Neural cell (in vitro differentiated cells): ENCODE measurements at regions not wholly inside any gene's neighbourhood (a gene's known extent, or its start where the extent isn't known, plus 50 kb on each side); places are given as distances from the start of the nearest gene placed in this dataset.

ENCODE experiments used
- H2AFZ ChIP-seq: fragments of 200-600, 300-800 bp; sonication (generic), shearing (Covaris generic); 2 replicates; pipeline ENCODE4 v1.6.0; 2014; ENCODE audit warnings: low read depth, mild to moderate bottlenecking, antibody characterized with exemption, low read length, moderate library complexity
- H3F3A ChIP-seq: fragments of 200-600 bp; shearing (Covaris generic); 2 replicates; pipeline ENCODE4 v1.6.1; 2016; ENCODE audit warnings: mild to moderate bottlenecking, moderate library complexity, mixed read lengths, antibody characterized with exemption, low read length; ENCODE audit not compliant: insufficient read depth, poor library complexity, severe bottlenecking
- H3K27ac ChIP-seq: fragments of 200-600, 300-800 bp; sonication (generic), shearing (Covaris generic); 2 replicates; pipeline ENCODE4 v1.5.1; 2014; ENCODE audit warnings: mild to moderate bottlenecking, low read length, moderate library complexity
- H3K27me3 ChIP-seq: fragments of 300-800, 200-600 bp; sonication (generic), shearing (Covaris generic); 2 replicates; pipeline ENCODE4 v1.6.0; 2014; ENCODE audit warnings: mild to moderate bottlenecking, low read depth, low read length, moderate library complexity; ENCODE audit not compliant: insufficient read depth
- H3K36me3 ChIP-seq: fragments of 300-800, 200-600 bp; sonication (generic), shearing (Covaris generic); 2 replicates; pipeline ENCODE4 v1.5.1; 2014; ENCODE audit warnings: mild to moderate bottlenecking, antibody characterized with exemption, low read length, moderate library complexity; ENCODE audit not compliant: insufficient read depth
- H3K4me2 ChIP-seq: fragments of 300-800, 200-600 bp; sonication (generic), shearing (Covaris generic); 2 replicates; pipeline ENCODE4 v1.6.0; 2014; ENCODE audit warnings: mild to moderate bottlenecking, low read length
- H3K4me3 ChIP-seq: fragments of 300-800, 200-600 bp; sonication (generic), shearing (Covaris generic); 2 replicates; pipeline ENCODE4 v1.5.1; 2014; ENCODE audit warnings: mild to moderate bottlenecking, low read length, moderate library complexity
- H3K79me2 ChIP-seq: fragments of 200-600 bp; shearing (Covaris generic); replicated peaks from 2 replicates; pipeline ENCODE4 v1.6.0; 2014; ENCODE audit warnings: mild to moderate bottlenecking, low read length, moderate library complexity; ENCODE audit not compliant: insufficient read depth
- H3K9ac ChIP-seq: fragments of 300-800, 200-600 bp; sonication (generic), shearing (Covaris generic); 2 replicates; pipeline ENCODE4 v1.6.1; 2016; ENCODE audit warnings: mild to moderate bottlenecking, low read length, mixed read lengths
- H3K9me2 ChIP-seq: fragments of 200-600 bp; shearing (Covaris generic); 2 replicates; pipeline ENCODE4 v1.6.1; 2016; ENCODE audit warnings: mild to moderate bottlenecking, low read length, mixed read lengths; ENCODE audit not compliant: insufficient read depth
- H3K9me3 ChIP-seq: fragments of 200-600, 300-800 bp; sonication (generic), shearing (Covaris generic); 2 replicates; pipeline ENCODE4 v1.6.1; 2016; ENCODE audit warnings: mild to moderate bottlenecking, mixed run types, low read length, moderate library complexity, mixed read lengths
- H4K20me1 ChIP-seq: fragments of 200-600 bp; shearing (Covaris generic); 2 replicates; pipeline ENCODE4 v1.6.1; 2016; ENCODE audit warnings: mild to moderate bottlenecking, mixed run types; ENCODE audit not compliant: insufficient read depth
- EP300 ChIP-seq: fragments of 450-650 bp; conservative IDR thresholded peaks from 2 replicates; pipeline ENCODE4 v1.6.1; 2014; ENCODE audit warnings: antibody characterized with exemption, mild to moderate bottlenecking, moderate library complexity; ENCODE audit not compliant: poor library complexity, severe bottlenecking
- EZH2 ChIP-seq: fragments of 200-600, 300-800 bp; shearing (Covaris generic), sonication (generic); IDR thresholded peaks from 2 replicates; pipeline ENCODE4 v1.6.1; 2014; ENCODE audit warnings: antibody characterized with exemption, low read length, borderline replicate concordance, mild to moderate bottlenecking; ENCODE audit not compliant: insufficient read depth, poor library complexity, severe bottlenecking
- MXI1 ChIP-seq: fragments of 450-650 bp; conservative IDR thresholded peaks from 2 replicates; pipeline ENCODE4 v1.6.1; 2014; ENCODE audit warnings: antibody characterized with exemption, mild to moderate bottlenecking; ENCODE audit not compliant: poor library complexity, severe bottlenecking
- POLR2AphosphoS5 ChIP-seq: IDR thresholded peaks from 2 replicates; pipeline ENCODE4 v1.6.1; 2012
- RAD21 ChIP-seq: fragments of 450-650 bp; conservative IDR thresholded peaks from 2 replicates; pipeline ENCODE4 v1.6.1; 2014; ENCODE audit warnings: antibody characterized with exemption, mild to moderate bottlenecking, moderate library complexity
- SMC3 ChIP-seq: fragments of 450-650 bp; conservative IDR thresholded peaks from 2 replicates; pipeline ENCODE4 v1.6.1; 2014; ENCODE audit warnings: antibody characterized with exemption, mild to moderate bottlenecking, moderate library complexity; ENCODE audit not compliant: poor library complexity
- TAF1 ChIP-seq: IDR thresholded peaks from 2 replicates; pipeline ENCODE4 v1.6.1; 2012; ENCODE audit warnings: low read depth
- TF ChIP-seq, protein P1 (sequence below): IDR thresholded peaks from 2 replicates; pipeline ENCODE4 v1.6.1; 2012; ENCODE audit warnings: borderline replicate concordance
- TF ChIP-seq, protein P2 (sequence below): fragments of 450-650 bp; IDR thresholded peaks from 2 replicates; pipeline ENCODE4 v1.5.1; 2014; ENCODE audit warnings: antibody characterized with exemption, mild to moderate bottlenecking, moderate library complexity; ENCODE audit not compliant: poor library complexity, severe bottlenecking

DNA sequence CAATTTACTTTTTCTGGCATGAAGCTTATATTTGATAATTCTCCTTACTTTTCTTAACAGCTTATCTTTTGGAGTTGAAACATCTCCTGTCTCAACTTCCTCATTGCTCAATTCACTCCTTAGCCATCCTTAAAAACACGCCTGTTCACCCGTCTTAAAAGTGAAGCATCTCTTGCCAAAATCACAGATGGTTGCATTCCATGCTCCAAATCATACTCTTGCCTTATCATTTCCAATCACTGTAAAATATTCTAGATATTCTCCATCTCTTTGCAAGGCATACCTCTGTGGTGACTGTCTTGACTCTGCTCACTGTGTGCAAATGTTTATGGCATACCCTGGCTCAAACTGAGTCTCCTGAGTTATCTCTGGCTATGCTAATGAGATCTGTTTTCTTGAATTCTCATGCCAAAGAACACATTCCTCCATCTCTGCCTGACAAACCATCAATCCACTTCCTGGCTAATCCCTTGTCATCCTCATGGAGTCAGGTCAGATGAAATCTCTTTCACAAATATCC, 1393.3 kb downstream of the CDY2B start (continued):
- TF ChIP-seq EP300: no peak
- no peak for TF ChIP-seq MXI1
- no peak for TF ChIP-seq SMC3

DNA sequence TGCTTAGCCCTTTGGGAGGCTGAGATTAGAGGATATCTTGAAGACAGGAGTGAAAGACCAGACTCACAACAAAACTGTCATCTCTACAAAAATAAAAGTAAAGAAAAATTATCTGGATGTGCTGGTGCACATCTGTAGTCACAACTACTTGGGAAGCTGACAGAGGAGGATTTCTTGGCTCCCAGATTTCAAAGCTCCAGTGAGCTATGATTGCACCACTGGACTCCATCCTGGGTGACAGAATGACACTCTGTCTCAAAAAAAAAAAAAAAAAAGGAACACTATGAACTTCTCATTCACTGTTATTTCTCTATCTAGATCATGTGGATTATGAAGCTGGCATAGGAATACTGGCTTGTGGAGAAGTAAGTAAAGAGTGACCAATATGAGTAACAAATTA, 1400.0 kb downstream of the CDY2B start:
- H3K4me2 ChIP-seq: no peak overlapping the region
- H3K9ac ChIP-seq: no peak overlapping the region
- no peak overlapping the region for H2AFZ ChIP-seq
- TF ChIP-seq EP300 (no peak), MXI1 (no peak), TAF1 (no peak), EZH2 (no peak), RAD21 (no peak), SMC3 (no peak), POLR2AphosphoS5 (no peak)
- TF ChIP-seq, protein P1, sequence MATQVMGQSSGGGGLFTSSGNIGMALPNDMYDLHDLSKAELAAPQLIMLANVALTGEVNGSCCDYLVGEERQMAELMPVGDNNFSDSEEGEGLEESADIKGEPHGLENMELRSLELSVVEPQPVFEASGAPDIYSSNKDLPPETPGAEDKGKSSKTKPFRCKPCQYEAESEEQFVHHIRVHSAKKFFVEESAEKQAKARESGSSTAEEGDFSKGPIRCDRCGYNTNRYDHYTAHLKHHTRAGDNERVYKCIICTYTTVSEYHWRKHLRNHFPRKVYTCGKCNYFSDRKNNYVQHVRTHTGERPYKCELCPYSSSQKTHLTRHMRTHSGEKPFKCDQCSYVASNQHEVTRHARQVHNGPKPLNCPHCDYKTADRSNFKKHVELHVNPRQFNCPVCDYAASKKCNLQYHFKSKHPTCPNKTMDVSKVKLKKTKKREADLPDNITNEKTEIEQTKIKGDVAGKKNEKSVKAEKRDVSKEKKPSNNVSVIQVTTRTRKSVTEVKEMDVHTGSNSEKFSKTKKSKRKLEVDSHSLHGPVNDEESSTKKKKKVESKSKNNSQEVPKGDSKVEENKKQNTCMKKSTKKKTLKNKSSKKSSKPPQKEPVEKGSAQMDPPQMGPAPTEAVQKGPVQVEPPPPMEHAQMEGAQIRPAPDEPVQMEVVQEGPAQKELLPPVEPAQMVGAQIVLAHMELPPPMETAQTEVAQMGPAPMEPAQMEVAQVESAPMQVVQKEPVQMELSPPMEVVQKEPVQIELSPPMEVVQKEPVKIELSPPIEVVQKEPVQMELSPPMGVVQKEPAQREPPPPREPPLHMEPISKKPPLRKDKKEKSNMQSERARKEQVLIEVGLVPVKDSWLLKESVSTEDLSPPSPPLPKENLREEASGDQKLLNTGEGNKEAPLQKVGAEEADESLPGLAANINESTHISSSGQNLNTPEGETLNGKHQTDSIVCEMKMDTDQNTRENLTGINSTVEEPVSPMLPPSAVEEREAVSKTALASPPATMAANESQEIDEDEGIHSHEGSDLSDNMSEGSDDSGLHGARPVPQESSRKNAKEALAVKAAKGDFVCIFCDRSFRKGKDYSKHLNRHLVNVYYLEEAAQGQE: no peak
- TF ChIP-seq, protein P2, sequence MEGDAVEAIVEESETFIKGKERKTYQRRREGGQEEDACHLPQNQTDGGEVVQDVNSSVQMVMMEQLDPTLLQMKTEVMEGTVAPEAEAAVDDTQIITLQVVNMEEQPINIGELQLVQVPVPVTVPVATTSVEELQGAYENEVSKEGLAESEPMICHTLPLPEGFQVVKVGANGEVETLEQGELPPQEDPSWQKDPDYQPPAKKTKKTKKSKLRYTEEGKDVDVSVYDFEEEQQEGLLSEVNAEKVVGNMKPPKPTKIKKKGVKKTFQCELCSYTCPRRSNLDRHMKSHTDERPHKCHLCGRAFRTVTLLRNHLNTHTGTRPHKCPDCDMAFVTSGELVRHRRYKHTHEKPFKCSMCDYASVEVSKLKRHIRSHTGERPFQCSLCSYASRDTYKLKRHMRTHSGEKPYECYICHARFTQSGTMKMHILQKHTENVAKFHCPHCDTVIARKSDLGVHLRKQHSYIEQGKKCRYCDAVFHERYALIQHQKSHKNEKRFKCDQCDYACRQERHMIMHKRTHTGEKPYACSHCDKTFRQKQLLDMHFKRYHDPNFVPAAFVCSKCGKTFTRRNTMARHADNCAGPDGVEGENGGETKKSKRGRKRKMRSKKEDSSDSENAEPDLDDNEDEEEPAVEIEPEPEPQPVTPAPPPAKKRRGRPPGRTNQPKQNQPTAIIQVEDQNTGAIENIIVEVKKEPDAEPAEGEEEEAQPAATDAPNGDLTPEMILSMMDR: no peak
- no peaks in the 10 kb centered on the region for H3K79me2 ChIP-seq
- no peaks in the 10 kb centered on the region for H3K36me3 ChIP-seq
- H3K9me2 ChIP-seq: no peaks in the 10 kb centered on the region
- no peak overlapping the region for H3K4me3 ChIP-seq
- H3K9me3 ChIP-seq: no peaks in the 10 kb centered on the region
- no peaks in the 10 kb centered on the region for H3F3A ChIP-seq
- no peaks in the 10 kb centered on the region for H3K27me3 ChIP-seq
- no peak overlapping the region for H3K27ac ChIP-seq
- no peaks in the 10 kb centered on the region for H4K20me1 ChIP-seq

DNA sequence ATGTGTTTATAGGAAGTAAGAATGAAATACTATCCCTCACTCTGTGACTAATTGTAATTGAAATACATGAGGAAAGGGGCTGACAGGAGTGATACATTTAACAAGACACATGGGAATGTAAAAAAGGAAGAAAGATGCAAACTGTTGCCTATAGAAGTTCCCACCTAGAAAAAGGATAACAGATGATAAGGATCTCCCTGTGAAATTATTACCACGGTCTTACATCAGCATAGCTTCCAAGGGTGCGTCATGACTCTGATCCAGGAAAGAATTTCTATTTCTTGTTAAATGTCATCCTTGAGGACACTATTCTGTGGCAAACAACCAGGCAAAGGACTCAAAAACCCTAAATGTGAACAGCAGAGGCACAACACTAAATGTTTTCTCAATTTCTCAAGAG, 1406.0 kb downstream of the CDY2B start:
- TF ChIP-seq MXI1 (no peak), POLR2AphosphoS5 (no peak), RAD21 (no peak)
- no peaks in the 10 kb centered on the region for H3F3A ChIP-seq
- H3K4me2 ChIP-seq: no peak overlapping the region
- no peaks in the 10 kb centered on the region for H3K79me2 ChIP-seq
- no peaks in the 10 kb centered on the region for H3K36me3 ChIP-seq
- no peak overlapping the region for H3K27ac ChIP-seq
- no peaks in the 10 kb centered on the region for H3K27me3 ChIP-seq
- no peaks in the 10 kb centered on the region for H4K20me1 ChIP-seq
- no peaks in the 10 kb centered on the region for H3K9me3 ChIP-seq
- H3K9me2 ChIP-seq: no peaks in the 10 kb centered on the region
- no peak overlapping the region for H2AFZ ChIP-seq
- H3K4me3 ChIP-seq: no peak overlapping the region
- H3K9ac ChIP-seq: no peak overlapping the region
